HT1080 (cell line): ENCODE measurements at regions not wholly inside any gene's neighbourhood (a gene's known extent, or its start where the extent isn't known, plus 50 kb on each side); places are given as distances from the start of the nearest gene placed in this dataset.
"Not testable (repeated sequence)": the region's sequence is repeated elsewhere in the genome, so short reads cannot be mapped to it uniquely, and the experiment has no call there.

Source experiments
- DNase-seq: peaks from one replicate; pipeline ENCODE4 v3.0.0-alpha.2; 2015; ENCODE audit warnings: low read depth

DNA sequence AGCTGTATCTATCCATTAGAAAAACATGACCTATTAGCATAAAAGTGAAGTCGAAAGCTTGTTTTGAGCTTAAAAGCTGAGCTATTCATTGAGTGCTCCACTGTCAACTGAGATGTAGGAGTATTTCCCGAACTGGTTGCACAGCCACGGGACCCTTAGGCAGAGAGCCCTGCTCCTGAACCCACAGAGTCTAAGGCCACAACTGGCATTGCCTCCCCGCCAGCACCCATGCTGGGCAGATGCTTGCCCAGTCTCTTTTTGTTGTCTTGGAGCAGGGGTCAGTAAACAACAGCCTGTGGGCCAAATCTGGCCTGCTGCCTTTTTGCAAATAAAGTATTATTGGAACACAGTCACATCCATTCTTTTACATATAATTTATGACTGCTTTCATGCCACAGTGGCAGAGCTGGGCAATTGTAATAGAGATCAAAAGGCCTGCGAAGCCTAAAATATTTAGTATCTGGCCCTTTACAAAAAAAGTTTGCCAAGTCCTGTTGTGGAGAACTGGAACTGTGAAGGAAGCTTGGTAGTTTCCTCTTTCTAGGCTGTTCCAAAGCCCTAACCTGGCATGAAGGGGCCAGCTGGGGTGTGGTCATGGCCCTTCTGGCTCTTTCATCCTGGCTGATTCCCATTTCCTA, 58.4 kb upstream of the WAPL start:
- no peak for DNase-seq

DNA sequence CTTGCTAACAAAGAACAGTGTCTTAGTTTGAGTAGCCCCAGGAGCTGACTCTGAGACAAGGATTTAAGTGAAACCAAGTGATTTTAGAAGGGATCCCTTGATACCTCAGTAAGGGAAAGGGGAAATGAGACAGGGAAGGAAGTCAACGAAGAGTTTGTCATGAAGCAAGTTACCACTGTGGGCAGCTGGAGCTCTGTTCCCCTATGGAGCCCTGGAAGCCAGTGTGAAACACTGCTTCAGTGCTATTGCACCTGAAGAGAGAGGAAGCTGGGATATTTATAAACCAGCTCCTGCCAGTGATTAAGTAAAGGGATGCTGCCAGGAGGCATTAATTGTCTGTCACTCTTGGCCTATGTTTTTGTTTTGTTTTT, 58.9 kb upstream of the WAPL start:
- DNase-seq = no peak

DNA sequence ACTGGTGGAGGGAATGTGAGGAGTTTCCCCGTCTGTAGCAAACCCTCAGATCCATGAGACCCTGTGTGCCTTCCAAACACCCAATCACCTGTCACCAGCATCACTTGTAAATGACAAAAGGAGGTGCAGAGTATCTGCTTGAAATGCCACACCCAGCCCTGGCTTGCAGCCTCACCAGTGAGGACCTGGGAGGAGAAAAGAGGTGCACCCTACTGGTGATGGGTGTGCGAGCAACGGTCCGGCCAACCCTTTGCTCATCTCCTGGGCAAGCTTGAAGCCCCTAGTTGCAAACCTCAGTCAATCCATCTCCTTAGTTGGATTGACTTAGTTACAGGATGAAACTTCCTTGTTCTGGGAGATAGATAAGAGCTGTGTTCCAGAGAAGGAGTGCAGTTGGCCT, 62.4 kb upstream of the WAPL start:
- no peak for DNase-seq

DNA sequence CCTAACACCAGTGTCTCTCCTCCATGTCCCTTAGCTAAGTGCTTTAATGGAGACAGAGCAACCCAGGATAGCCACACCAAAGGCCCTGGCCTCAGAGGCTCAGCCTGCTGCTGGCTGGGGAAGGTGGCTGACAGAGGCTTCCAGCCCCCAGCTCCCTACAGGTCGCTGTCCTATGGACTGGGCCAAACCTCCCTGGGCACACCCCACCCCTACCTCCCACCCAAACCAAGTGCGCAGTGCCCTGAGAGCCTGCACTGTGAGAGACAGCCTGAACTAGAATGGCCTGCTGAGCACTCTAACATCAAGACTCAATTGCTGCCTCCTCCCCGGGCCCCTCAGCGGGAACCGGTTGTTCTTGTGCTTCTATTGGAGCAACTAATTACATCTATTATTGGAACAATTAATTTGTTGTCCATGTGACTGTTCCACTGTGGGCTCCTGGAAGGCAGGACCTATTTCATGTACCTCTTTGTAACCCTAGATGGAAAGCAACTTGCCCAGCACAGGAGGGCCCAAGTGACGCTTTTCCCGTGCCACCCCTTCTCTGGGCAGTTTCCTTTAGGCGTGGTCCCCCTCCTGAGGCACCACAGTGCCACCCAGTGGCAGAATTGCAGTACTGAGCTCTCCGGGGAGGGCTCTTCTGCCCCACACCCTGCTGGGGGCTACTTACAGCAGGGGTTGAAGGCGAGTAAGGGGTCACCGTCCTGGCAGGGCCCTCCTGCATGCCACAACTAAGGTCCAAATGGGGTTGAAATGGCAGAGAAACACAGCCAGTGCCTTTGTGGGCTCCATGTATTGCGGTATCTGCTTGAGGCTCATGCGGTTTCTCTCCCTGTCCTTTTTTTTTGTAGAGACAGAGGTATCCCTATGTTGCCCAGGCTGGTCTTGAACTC, 63.7 kb upstream of the WAPL start:
- DNase-seq = peak; percentile 62

DNA sequence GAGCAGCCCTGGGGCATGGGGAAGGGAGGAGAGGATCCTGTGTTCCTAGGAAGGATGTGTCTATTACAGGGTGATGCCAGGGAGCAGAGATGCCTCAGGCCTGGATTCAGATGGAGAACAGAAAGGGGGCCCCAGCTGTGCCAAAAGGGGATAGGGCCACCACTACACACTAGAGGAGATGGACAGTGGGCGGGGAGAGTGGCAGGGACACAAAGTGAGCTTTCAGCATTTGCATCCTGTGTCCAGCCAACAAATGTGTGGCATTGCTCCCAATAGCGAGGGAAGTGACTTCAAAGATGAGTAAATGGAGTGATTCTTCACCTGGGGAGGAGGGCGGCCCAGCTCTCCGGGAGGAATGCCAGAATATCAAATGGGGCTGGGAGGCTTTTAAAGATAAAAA, 64.9 kb upstream of the WAPL start:
- DNase-seq = no peak

DNA sequence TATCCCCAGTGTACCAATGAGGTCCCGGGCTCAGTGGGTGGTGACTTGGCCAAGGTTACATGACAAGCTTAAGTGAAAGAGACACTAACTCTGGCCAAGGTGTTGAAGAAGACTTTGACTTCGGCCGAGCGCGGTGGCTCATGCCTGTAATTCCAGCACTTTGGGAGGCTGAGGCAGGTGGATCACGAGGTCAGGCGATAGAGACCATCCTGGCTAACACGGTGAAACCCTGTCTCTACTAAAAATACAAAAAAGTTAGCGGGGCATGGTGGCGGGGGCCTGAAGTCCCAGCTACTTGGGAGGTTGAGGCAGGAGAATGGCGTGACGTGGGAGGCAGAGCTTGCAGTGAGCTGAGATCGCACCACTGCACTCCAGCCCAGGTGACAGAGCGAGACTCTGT, 65.6 kb upstream of the OPN4 start:
- not testable (repeated sequence) for DNase-seq

DNA sequence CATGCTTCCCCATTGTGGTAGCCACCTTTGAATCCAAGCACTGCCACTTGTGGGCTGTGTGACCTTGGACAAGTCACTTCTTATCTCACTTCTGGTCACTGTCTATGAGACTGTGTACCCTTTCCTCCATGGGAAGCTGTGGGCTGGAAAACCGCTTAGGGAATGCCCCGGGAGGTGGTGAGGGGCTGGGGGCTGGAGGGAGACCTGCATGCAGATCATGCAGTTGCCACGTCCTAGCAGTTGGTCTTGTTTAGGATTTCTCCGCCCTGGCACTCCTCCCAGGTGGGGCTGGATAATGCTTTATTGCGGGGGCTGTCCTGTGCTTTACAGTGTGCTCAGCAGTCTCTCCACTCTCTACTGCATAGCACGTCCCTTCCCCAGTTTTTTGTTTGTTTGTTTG, 62.9 kb upstream of the OPN4 start:
- DNase-seq = no peak

DNA sequence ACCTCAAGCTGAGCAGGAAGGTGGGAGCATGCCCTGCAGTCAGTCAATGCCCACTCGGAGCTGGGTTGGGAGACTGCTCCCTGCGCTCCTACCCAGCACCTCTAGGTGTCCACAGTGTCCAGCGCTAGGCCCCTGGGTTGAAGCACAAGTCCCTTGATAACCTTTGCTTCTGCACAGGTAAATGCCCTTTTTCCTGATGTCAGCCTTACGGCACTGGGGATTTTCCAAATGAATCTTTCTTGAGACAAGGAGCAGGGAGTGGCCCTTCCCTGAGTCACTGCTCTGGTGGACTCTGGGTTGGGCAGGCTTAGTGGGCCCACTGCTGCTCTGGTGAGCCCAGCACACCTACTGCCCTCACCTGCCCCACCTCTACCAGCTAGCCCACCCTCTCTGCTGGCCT, 61.9 kb upstream of the OPN4 start:
- DNase-seq = no peak

DNA sequence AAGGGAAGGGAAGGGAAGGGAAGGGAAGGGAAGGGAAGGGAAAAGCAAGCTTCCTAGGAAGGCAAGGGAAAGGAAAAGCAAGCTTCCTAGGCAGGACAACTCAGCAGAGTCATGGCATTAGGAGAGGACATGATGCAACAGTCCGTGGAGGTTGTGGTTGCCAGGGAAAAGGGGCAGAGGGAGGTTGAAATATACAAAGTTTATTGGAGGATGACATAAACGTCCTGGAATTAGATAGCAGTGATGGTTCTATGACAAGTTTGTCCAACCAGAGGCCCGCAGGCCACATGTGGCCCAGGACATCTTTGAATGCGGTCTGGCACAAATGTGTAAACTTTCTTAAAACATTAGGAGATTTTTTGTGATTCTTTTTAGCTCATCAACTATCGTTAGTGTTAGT, 59.8 kb upstream of the OPN4 start:
- peak; percentile 69 for DNase-seq

DNA sequence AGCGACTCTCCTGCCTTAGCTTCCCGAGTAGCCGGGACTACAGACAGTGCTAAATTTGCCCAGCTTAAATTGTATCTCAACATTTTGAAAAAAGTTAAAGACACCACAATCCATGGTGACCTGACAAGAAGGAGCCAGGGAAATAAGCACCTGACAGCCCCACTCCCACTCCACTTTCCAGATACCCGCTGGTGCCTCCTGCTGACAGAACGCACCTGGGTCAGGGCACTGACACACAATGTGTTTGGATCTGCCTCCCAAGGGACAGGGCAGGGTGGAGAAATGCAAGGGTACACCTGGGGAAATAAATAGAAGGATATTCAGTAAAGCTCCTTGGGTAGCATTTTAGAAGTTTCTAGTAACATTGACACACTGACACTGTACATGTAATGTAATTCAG, 58.9 kb upstream of the OPN4 start:
- DNase-seq = no peak

DNA sequence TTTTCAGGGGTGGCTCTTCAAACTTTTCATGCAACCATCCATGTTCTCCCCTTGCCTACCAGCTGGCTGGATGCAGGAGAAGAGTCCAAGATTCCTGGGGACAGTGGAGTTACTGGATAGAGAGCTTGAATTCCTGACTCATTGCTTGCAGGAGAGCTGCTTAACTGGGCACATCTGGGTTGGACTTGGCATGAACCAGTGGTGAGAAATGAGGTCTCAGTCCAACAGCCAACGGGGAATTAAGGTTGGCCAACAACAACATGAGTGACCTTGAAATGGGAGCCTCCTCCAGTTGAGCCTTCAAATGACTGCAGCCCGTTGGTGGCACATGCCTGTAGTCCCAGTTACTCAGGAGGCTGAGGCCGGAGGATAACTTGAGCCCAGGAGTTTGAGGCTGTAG, 58.1 kb upstream of the OPN4 start:
- no peak for DNase-seq

DNA sequence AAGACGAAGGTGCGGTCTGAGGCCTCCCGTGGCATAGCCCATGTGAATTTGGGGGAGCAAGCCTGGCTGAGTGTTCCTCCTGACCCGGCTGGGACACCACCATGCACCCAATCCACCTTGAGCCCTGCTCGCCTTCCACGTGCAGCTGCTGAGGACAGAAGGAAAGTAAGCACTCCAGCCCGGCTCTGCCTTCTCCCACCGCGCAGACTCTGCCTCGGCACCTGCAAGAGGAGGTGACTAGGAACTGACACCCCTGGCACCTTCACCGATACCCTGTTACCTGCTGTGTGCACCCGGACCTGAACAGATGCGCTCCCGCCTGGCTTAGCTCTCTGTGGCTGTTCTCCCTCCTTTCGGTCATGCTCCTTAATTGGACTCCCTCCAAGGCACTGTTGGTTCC, 57.0 kb upstream of the OPN4 start:
- no peak for DNase-seq

DNA sequence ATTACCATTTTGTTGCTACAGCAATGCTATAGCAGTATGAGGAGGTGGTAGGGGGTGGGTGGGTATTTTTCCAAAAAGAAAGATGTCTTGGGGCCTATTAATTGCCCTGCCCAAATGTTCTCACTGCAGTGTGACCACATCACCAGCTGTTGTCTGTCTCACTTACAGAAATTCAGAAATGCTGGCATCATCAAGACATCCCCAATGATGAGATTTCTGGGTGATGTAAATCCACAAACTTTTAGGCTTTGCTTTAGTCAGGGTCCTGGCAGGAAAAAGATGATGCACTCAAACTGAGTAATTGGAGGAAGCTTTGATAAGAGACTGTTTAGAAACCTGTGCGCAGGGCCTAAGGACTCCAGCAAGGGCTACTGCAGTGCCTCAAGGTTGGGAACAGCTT, 56.2 kb upstream of the OPN4 start:
- no peak for DNase-seq

DNA sequence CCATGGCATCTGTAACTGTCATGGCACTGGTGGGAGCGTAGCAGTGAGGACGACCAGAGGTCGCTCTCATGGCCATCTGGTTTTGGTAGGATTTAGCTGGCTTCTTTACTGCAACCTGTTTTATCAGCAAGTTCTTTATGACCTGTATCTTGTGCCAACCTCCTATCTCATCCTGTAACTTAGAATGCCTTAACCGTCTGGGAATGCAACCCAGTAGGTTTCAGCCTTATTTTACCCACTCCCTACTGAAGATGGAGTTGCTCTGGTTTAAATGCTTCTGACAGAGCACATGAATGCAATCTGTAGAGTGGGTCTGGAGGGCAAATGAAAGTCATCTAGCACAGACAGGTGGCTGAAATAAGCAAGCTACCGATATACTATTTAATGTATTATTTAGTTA, 55.3 kb upstream of the OPN4 start:
- no peak for DNase-seq

DNA sequence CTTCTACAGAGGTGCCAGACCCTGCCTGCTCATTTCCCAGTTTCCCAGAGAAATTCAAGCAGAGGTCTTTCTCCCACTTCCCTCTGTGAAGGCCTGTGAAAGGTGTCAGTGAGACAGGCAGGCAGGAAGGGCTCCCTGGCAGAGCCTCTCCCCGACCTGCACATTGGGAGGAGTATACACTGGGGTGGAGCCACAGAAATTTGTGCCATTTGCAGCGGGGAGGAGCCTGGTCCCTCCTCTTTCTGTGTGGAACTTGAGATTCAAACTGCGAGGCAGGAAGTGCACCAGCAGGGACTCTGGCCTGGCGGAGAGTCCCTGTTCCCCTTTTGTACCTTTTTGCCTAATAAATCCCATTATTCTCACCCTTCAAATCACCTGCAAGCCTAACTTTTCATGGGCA, 54.6 kb upstream of the OPN4 start:
- peak; percentile 30 for DNase-seq

DNA sequence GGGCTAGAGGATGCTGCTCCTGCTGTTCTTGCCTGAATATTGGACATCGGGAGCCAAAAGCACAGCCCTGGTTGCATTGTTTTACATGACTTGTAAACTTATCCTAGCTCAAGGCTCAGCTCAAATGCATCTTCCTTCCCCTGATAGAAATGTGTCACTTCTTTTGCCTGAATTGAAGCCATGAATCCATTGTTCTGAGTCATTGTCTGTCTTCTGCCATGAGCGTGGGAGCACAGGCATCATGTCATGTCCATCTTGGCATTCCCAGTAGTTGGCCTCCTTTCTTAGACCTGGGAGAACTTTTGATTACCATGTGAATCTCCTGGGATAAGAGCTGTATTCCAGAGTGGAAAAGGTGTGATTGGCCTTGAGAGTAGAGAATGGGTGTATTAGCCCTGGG, 54.1 kb upstream of the OPN4 start:
- no peak for DNase-seq

DNA sequence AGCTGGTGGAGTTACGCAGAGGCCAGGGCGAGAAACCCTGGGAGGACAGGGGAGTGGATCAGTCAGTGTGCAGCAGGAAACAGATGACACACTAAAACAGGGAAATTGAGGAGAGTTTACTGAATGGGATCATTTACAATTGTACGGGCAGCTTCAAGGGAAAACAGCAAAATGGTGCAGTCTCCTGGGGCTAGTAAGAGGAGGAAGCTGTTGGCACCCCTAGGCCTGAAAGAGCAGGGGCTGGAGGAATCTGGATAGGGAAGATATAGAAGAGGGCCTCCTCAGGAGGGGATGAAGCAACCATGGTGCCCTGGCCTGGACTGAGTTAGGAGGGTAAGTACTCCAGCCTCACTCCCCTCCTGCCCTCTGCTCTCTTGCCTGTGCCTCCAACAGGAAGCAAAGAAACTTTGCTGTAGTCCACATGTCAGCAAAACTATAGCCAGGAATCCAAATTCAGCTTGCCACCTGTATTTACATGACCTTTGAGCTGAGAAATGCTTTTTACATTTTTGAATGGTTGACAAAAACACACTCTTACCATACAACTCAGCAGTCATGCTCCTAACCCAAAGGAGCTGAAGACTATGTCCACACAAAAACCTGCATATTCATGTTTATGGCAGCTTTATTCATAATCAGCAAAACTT, 52.3 kb upstream of the OPN4 start:
- no peak for DNase-seq

DNA sequence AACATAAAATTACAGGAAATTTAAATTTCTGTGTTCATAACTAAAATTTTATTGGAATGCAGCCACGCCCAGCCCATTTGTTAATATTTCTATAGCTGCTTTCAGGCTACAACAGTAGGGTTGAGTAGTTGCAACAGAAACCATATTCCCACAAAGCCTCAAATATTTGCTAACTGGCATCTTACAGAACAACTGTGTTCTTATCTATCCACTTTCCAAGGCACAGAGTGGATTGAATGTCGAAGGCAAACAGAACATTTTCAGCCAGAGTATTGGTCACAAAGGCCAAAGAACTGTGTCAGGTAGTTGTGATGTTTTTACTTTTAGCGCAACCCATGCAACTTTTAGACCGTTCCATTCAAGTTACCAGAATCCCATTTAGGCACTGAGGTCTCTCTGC, 51.1 kb upstream of the OPN4 start:
- DNase-seq = no peak
